Fibroblast of pulmonary artery (primary cell): ENCODE measurements at regions not wholly inside any gene's neighbourhood (a gene's known extent, or its start where the extent isn't known, plus 50 kb on each side); places are given as distances from the start of the nearest gene placed in this dataset.

ENCODE experiments used
- DNase-seq: peaks from one replicate; pipeline ENCODE4 v3.0.0-alpha.2; 2010; ENCODE audit warnings: low read depth
- H3K4me3 ChIP-seq: replicated peaks from 2 replicates; pipeline ENCODE4 v1.5.1; 2011; ENCODE audit warnings: low read depth, mild to moderate bottlenecking, control low read depth, low read length, moderate library complexity
- TF ChIP-seq, protein P1 (sequence below): IDR thresholded peaks from 2 replicates; pipeline ENCODE4 v1.5.1; 2011; ENCODE audit warnings: mild to moderate bottlenecking, control low read depth, low read length, inconsistent platforms; ENCODE audit errors: missing control alignments

GRCh38 chr18:56120782-56121181, 517.6 kb downstream of the TXNL1 start:
- TF ChIP-seq, protein P1, sequence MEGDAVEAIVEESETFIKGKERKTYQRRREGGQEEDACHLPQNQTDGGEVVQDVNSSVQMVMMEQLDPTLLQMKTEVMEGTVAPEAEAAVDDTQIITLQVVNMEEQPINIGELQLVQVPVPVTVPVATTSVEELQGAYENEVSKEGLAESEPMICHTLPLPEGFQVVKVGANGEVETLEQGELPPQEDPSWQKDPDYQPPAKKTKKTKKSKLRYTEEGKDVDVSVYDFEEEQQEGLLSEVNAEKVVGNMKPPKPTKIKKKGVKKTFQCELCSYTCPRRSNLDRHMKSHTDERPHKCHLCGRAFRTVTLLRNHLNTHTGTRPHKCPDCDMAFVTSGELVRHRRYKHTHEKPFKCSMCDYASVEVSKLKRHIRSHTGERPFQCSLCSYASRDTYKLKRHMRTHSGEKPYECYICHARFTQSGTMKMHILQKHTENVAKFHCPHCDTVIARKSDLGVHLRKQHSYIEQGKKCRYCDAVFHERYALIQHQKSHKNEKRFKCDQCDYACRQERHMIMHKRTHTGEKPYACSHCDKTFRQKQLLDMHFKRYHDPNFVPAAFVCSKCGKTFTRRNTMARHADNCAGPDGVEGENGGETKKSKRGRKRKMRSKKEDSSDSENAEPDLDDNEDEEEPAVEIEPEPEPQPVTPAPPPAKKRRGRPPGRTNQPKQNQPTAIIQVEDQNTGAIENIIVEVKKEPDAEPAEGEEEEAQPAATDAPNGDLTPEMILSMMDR: no peak
- no peak overlapping the region for H3K4me3 ChIP-seq
- DNase-seq: no peak

- DNase-seq: no peak
- TF ChIP-seq, protein P1: no peak
Measured at GRCh38 chr18:56119681-56120080, 518.7 kb downstream of the TXNL1 start.

DNA sequence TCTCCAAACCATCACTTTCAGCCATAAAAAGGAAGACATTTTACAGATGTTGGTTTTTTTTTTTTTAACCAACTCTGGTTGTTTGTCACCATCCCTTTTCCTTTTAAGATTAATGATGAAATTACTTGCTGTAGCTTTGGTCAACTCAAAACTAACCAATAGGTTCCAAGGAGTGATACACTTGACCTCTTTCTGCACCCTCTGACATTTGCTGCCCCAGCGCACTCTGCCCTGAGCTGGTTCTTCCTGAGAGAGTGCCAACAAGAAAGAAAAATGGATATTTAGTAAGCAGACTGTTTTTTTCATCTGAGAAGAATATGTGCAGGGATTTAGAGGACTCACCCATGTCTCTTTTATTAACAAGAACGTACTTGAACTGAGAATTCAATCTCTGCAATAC, 520.0 kb downstream of the TXNL1 start:
- DNase-seq: no peak
- TF ChIP-seq, protein P1: no peak
- H3K4me3 ChIP-seq: no peak overlapping the region

More at GRCh38 chr18:56119681-56120080, 518.7 kb downstream of the TXNL1 start:
- H3K4me3 ChIP-seq: no peak overlapping the region

GRCh38 chr18:56115071-56116015, 523.0 kb downstream of the TXNL1 start:
- TF ChIP-seq, protein P1: no peak
- no peak for DNase-seq
- H3K4me3 ChIP-seq: no peak overlapping the region

DNA sequence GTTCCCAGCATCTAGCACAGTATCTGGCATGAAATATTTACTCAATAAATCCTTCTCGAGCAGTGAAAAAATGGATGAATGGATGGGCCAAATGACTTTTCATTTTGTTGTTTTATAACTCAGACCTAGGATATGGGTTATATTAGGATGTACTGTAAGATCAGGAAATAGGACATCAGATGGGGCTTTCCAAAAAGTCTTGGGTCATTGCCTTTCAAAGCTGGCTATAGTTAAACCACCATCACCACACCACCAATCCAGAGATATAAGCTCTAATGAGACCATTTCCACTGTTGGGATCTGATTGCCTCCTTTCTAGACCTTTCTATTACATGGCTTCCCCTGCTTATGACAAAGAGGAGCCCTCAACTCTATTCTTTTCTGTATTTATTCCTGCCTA, 525.0 kb upstream of the TCF4 start:
- TF ChIP-seq, protein P1: no peak

DNA sequence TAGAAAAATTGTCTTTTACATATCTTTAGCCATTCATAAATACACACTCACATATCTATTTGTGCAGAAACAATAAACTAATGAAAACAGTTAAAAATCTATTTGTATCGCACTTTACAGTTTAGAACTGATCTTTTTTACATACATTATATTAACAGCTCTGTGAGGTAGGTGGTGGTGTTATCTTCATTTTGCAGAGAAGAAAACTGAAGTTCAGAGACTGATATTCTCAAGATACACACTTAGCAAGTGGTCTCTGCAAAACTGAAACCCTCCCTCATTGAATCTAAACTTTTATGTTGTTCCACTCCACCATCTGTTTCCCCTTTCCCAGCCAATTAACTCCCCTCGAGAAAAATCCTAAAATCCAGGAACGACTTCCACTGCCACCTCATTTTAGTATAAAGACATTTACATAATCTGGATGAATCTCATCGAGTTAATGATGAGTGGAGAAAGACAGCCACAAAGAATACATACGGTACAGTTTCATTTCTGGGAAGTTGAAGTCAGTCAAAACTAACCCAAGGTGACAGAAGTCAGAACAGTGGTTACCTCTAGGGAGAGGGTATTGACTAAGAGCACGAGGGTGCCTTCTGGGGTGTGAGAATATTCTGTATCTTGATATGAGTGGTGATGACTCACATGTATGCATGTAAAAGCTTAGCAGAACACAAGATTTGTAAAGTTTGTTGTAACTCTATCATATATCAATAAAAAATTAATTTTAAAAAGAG, 524.2 kb upstream of the TCF4 start:
- peak; percentile 14 for DNase-seq
- TF ChIP-seq, protein P1: no peak
- H3K4me3 ChIP-seq: no peak overlapping the region

More for the DNA sequence above, 525.0 kb upstream of the TCF4 start:
- H3K4me3 ChIP-seq: no peak overlapping the region
- DNase-seq: no peak
